Thyroid gland (tissue), 4 donors: ENCODE measurements at regions not wholly inside any gene's neighbourhood (a gene's known extent, or its start where the extent isn't known, plus 50 kb on each side); places are given as distances from the start of the nearest gene placed in this dataset.
"Not testable (repeated sequence)": the region's sequence is repeated elsewhere in the genome, so short reads cannot be mapped to it uniquely, and the experiment has no call there.

Experiments
- DNase-seq, 2 donors: peaks; one replicate each; pipeline ENCODE4 v3.0.0-alpha.2; 2019
- H3K27ac ChIP-seq, 3 donors: fragments of 200-600 bp; sonication (generic); 1 replicate in 2 of 3; 2 replicates in 1 of 3; pipeline ENCODE4 v1.5.1; 2016 to 2019; ENCODE audit warnings: mild to moderate bottlenecking in 1 of 3, moderate library complexity in 1 of 3
- H3K27me3 ChIP-seq: fragments of 200-600 bp; sonication (generic); one replicate; pipeline ENCODE4 v1.5.1; 2019
- H3K36me3 ChIP-seq, 2 donors: fragments of 200-600 bp; sonication (generic); one replicate each; pipeline ENCODE4 v1.5.1; 2016 to 2019
- H3K4me1 ChIP-seq, 2 donors: fragments of 200-600 bp; sonication (generic); one replicate each; pipeline ENCODE4 v1.5.1; 2017 to 2019
- H3K4me3 ChIP-seq, 3 donors: fragments of 200-600 bp; sonication (generic); replicated peaks in 1 of 3; 1 replicate in 2 of 3; 2 replicates in 1 of 3; pipeline ENCODE4 v1.5.1; 2016; ENCODE audit warnings: mild to moderate bottlenecking in 1 of 3
- H3K9me3 ChIP-seq: fragments of 200-600 bp; sonication (generic); one replicate; pipeline ENCODE4 v1.5.1; 2017
- POLR2A ChIP-seq, 2 donors: fragments of 450-650 bp; IDR thresholded peaks; one replicate each; pipeline ENCODE4 v1.6.1; 2017; ENCODE audit warnings: antibody characterized with exemption in 2 of 2, mild to moderate bottlenecking in 2 of 2, moderate library complexity in 1 of 2
- WGBS, 2 donors: methylation state at CpG; one replicate each; pipeline ENCODE4 v1.1.5; 2017; 5-methylcytosine and 5-hydroxymethylcytosine counted together
- intact Hi-C: fragments of 100-400 bp; cut with DNase I; formaldehyde crosslinking; loops from one replicate; pipeline ENCODE4 v1.15.1; 2023
- TF ChIP-seq, protein P1 (sequence below), 6 experiments: fragments of 200-600 bp in 3 of 6; fragments of 450-650 bp in 3 of 6; sonication (generic) in 3 of 6; IDR thresholded peaks; one replicate each; pipeline ENCODE4 v1.5.1; 2016 to 2019; ENCODE audit warnings: antibody characterized with exemption in 6 of 6, mild to moderate bottlenecking in 2 of 6, inconsistent platforms in 1 of 6, moderate library complexity in 1 of 6

DNA sequence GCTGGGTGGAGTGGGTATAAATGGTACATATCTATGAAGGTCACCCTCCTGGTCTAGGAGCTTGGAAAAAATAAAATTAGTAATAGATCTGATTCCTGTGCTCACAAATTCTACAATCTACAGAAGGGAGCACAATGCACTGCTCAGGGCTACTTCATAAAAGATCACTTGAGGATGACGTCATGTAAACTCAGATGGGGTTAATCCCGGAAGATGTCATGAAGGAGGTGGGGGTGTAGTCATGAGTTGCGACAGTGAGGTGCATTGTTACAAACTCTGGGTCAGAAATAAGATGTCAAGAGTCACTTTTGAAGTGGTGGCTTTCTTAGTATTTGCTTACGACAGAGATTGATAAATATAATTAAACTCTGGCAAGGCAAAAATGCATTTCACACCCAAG is 68.2 kb downstream of the LHX9 start:
- intact Hi-C loops = no loop called here
- WGBS, 2 donors = 81 to 83% methylated on average over 4 of the region's 4 CpGs
- H3K27me3 ChIP-seq = no peaks in the 10 kb centered on the region
- TF ChIP-seq, protein P1, sequence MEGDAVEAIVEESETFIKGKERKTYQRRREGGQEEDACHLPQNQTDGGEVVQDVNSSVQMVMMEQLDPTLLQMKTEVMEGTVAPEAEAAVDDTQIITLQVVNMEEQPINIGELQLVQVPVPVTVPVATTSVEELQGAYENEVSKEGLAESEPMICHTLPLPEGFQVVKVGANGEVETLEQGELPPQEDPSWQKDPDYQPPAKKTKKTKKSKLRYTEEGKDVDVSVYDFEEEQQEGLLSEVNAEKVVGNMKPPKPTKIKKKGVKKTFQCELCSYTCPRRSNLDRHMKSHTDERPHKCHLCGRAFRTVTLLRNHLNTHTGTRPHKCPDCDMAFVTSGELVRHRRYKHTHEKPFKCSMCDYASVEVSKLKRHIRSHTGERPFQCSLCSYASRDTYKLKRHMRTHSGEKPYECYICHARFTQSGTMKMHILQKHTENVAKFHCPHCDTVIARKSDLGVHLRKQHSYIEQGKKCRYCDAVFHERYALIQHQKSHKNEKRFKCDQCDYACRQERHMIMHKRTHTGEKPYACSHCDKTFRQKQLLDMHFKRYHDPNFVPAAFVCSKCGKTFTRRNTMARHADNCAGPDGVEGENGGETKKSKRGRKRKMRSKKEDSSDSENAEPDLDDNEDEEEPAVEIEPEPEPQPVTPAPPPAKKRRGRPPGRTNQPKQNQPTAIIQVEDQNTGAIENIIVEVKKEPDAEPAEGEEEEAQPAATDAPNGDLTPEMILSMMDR (IDR thresholded peaks at IDR 0.05) = no peak
- TF ChIP-seq POLR2A (IDR thresholded peaks at IDR 0.05) = no peak
- H3K4me3 ChIP-seq = no peak overlapping the region
- no peaks in the 10 kb centered on the region for H3K36me3 ChIP-seq
- DNase-seq = no peak
- no peaks in the 10 kb centered on the region for H3K9me3 ChIP-seq
- H3K4me1 ChIP-seq = peaks cover 0 to 4% of the 10 kb centered on the region in 2 donors
- H3K27ac ChIP-seq = no peak overlapping the region

DNA sequence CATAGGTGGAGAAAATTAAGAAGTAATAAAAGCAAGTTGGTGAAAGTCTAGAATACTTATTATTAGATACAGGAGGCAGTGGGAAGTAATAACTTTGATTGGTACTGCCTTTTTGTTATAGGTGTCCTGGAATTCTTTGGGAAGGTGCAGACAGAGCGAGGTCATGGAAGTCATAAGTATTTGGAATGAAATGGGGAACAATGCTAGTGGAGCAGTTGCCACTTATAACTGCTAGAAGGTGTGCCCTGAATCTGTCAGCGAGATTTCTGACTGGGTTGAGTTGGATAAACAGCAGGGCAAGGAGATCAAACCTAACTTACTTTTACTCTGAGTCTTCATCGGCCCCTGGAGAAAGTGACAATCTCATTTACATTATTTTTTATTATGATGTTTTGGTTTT is 69.6 kb downstream of the LHX9 start:
- no peak for TF ChIP-seq POLR2A (IDR thresholded peaks at IDR 0.05)
- TF ChIP-seq, protein P1 (IDR thresholded peaks at IDR 0.05) = no peak
- no peak for DNase-seq
- intact Hi-C loops = no loop called here

DNA sequence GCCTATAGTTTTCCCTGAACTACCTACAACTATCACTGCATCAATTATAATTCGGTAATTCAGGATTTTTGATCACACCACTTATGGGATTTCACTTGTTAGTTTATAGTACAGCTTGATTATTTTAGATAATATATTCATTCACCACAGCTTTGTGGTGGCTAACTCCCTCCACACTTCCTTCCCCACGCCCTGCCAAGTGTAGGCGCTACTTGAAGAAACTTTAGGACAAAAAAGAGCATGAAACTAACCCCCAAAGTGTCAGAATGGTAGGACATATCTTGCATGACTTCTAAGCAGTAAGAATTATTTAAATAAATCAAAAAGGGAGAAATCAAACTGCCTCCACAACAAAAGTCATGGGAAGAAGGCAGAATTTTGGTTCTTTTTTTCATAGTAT is 70.1 kb downstream of the LHX9 start:
- Histone ChIP-seq H3K4me3 (no peak overlapping the region), H3K36me3 (no peaks in the 10 kb centered on the region), H3K4me1 (no peaks in the 10 kb centered on the region), H3K27ac (no peak overlapping the region), H3K27me3 (no peaks in the 10 kb centered on the region), H3K9me3 (no peaks in the 10 kb centered on the region)
- WGBS, 2 donors = 89 to 93% methylated on average over 3 of the region's 3 CpGs
- DNase-seq = no peak
- TF ChIP-seq POLR2A (IDR thresholded peaks at IDR 0.05) = no peak
- TF ChIP-seq, protein P1 (IDR thresholded peaks at IDR 0.05) = no peak
- intact Hi-C loops = no loop called here

More for the DNA sequence above, 69.6 kb downstream of the LHX9 start:
- 94 to 97% methylated on average over 3 of the region's 3 CpGs for WGBS, 2 donors
- Histone ChIP-seq H3K36me3 (no peaks in the 10 kb centered on the region), H3K4me3 (no peak overlapping the region), H3K9me3 (no peaks in the 10 kb centered on the region), H3K27ac (no peak overlapping the region), H3K27me3 (no peaks in the 10 kb centered on the region), H3K4me1 (no peaks in the 10 kb centered on the region)

DNA sequence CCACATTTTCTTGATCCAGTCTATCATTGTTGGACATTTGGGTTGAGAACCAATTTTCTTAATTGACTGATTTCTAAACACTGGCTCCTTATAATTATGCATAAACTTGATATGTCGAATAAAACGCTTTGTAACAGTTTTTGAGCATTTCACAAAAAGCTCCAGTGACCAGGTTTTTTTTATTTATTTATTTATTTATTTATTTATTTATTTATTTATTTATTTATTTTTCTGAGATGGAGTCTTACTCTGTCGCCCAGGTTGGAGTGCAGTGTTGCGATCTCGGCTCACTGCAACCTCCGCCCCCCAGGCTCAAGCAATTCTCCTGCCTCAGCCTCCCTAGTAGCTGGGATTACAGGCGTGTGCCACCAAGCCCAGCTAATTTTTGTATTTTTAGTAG is 71.4 kb downstream of the LHX9 start:
- H3K27me3 ChIP-seq, H3K36me3 ChIP-seq, intact Hi-C loops, H3K9me3 ChIP-seq, H3K4me3 ChIP-seq, H3K27ac ChIP-seq, DNase-seq, H3K4me1 ChIP-seq: not testable (repeated sequence)
- WGBS, 2 donors = 96 to 98% methylated on average over 7 of the region's 7 CpGs

DNA sequence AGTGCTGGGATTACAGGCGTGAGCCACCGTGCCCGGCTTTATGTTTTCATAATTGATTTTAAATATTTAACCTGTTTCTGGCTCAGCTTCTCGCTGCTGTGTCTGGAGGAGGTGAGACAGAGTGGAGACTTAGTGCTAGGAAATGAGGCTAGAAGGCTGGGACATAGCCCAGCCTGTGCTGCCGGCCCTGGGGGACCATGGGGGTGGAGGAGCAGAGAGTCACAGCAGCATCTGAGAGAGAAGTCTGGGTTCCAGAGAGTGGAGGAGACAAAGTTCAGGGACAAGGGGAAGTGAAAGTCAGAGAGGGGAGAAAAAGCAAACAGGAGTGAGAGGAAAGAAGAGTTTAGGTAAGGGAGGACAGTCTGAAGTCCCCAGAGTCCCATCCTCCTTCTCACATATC is 71.9 kb downstream of the LHX9 start:
- TF ChIP-seq, protein P1 (IDR thresholded peaks at IDR 0.05) = no peak
- no peak for TF ChIP-seq POLR2A (IDR thresholded peaks at IDR 0.05)
- Histone ChIP-seq H3K4me1 (no peaks in the 10 kb centered on the region), H3K36me3 (no peaks in the 10 kb centered on the region), H3K27ac (no peak overlapping the region), H3K4me3 (no peak overlapping the region), H3K27me3 (no peaks in the 10 kb centered on the region), H3K9me3 (no peaks in the 10 kb centered on the region)
- 91% methylated on average over 5 of the region's 5 CpGs for WGBS, 2 donors
- no peak for DNase-seq
- intact Hi-C loops = no loop called here

DNA sequence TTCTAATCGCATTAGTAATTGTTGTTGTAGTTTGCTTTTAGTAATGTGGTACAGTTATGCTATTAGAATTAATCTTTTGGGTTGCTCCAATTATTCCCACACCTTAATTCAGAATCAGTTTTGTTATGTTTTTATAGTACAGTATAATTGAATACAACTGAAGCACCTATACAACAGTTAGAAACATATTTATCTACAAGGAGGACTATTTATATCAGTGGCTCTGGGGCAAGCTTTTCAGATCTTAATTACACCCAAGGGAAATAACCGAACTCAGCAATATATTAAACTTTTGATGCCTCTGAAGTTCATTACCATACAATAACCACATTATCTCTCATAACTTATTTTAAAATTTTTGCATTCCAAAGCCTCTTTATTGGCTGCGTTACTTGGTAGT is 74.4 kb downstream of the LHX9 start:
- intact Hi-C loops = no loop called here
- DNase-seq = no peak
- H3K27me3 ChIP-seq = no peaks in the 10 kb centered on the region
- no peak for TF ChIP-seq POLR2A (IDR thresholded peaks at IDR 0.05)
- TF ChIP-seq, protein P1 (IDR thresholded peaks at IDR 0.05) = no peak
- H3K4me3 ChIP-seq = no peak overlapping the region
- no peaks in the 10 kb centered on the region for H3K9me3 ChIP-seq
- no peaks in the 10 kb centered on the region for H3K4me1 ChIP-seq
- WGBS, 2 donors = 83 to 86% methylated on average over 3 of the region's 3 CpGs
- H3K36me3 ChIP-seq = no peaks in the 10 kb centered on the region
- no peak overlapping the region for H3K27ac ChIP-seq
